NB4 (cell line): ENCODE measurements at regions not wholly inside any gene's neighbourhood (a gene's known extent, or its start where the extent isn't known, plus 50 kb on each side); places are given as distances from the start of the nearest gene placed in this dataset.

Experiments
- MAX ChIP-seq: IDR thresholded peaks from 2 replicates; pipeline ENCODE4 v1.6.1; 2011; ENCODE audit warnings: low read depth, low read length
- MYC ChIP-seq: IDR thresholded peaks from 2 replicates; pipeline ENCODE4 v1.6.1; 2011; ENCODE audit warnings: low read depth, low read length
- POLR2A ChIP-seq: IDR thresholded peaks from 2 replicates; pipeline ENCODE4 v1.6.1; 2011; ENCODE audit warnings: mild to moderate bottlenecking; ENCODE audit not compliant: insufficient read length; ENCODE audit errors: extremely low read depth
- TF ChIP-seq, protein P1 (sequence below): IDR thresholded peaks from one replicate; pipeline ENCODE4 v1.5.1; 2012; ENCODE audit warnings: low read depth, low read length

GRCh38 chr2:59182249-59182648 is 941.1 kb upstream of the FANCL start:
- TF ChIP-seq, protein P1, sequence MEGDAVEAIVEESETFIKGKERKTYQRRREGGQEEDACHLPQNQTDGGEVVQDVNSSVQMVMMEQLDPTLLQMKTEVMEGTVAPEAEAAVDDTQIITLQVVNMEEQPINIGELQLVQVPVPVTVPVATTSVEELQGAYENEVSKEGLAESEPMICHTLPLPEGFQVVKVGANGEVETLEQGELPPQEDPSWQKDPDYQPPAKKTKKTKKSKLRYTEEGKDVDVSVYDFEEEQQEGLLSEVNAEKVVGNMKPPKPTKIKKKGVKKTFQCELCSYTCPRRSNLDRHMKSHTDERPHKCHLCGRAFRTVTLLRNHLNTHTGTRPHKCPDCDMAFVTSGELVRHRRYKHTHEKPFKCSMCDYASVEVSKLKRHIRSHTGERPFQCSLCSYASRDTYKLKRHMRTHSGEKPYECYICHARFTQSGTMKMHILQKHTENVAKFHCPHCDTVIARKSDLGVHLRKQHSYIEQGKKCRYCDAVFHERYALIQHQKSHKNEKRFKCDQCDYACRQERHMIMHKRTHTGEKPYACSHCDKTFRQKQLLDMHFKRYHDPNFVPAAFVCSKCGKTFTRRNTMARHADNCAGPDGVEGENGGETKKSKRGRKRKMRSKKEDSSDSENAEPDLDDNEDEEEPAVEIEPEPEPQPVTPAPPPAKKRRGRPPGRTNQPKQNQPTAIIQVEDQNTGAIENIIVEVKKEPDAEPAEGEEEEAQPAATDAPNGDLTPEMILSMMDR = peak; percentile 63
- no peak for TF ChIP-seq POLR2A
- no peak for TF ChIP-seq MAX
- TF ChIP-seq MYC = no peak
